HL-60 (cell line): ENCODE measurements at regions not wholly inside any gene's neighbourhood (a gene's known extent, or its start where the extent isn't known, plus 50 kb on each side); places are given as distances from the start of the nearest gene placed in this dataset.

ENCODE experiments used
- DNase-seq, 2 experiments: peaks; one replicate each; pipeline ENCODE4 v3.0.0-alpha.2; 2010 to 2020; ENCODE audit warnings: low read depth in 1 of 2, low spot score in 1 of 2
- H3K27ac ChIP-seq: fragments of 250-450 bp; sonication (Bioruptor Pico); replicated peaks from 2 replicates; pipeline ENCODE4 v1.5.1; 2020; ENCODE audit warnings: mild to moderate bottlenecking, moderate library complexity
- H3K27me3 ChIP-seq: fragments of 250-450 bp; sonication (Bioruptor Pico); 2 replicates; pipeline ENCODE4 v1.5.1; 2021; ENCODE audit warnings: mild to moderate bottlenecking, moderate library complexity; ENCODE audit not compliant: insufficient read depth, poor library complexity, severe bottlenecking
- H3K4me3 ChIP-seq: replicated peaks from 2 replicates; pipeline ENCODE4 v1.5.1; 2011; ENCODE audit warnings: mild to moderate bottlenecking, control low read depth, low read length; ENCODE audit not compliant: insufficient read depth
- CTCF ChIP-seq: IDR thresholded peaks from one replicate; pipeline ENCODE4 v1.5.1; 2011; ENCODE audit warnings: low read length, control low read depth, inconsistent platforms; ENCODE audit not compliant: insufficient read depth
- GABPA ChIP-seq: IDR thresholded peaks from 2 replicates; pipeline ENCODE4 v1.6.1; 2012; ENCODE audit warnings: low read depth
- POLR2AphosphoS5 ChIP-seq: IDR thresholded peaks from 2 replicates; pipeline ENCODE4 v1.6.1; 2012; ENCODE audit warnings: low read depth
- REST ChIP-seq: IDR thresholded peaks from 2 replicates; pipeline ENCODE4 v1.6.1; 2012; ENCODE audit warnings: low read depth; ENCODE audit not compliant: insufficient replicate concordance
- SPI1 ChIP-seq: IDR thresholded peaks from 2 replicates; pipeline ENCODE4 v1.6.1; 2012; ENCODE audit warnings: low read depth, mild to moderate bottlenecking, borderline replicate concordance

GRCh38 chr14:39682582-39682981 is 250.3 kb upstream of the FBXO33 start:
- TF ChIP-seq SPI1: no peak
- TF ChIP-seq GABPA: no peak
- TF ChIP-seq CTCF: no peak
- TF ChIP-seq REST: no peak
- no peak for TF ChIP-seq POLR2AphosphoS5
- no peaks in the 10 kb centered on the region for H3K27me3 ChIP-seq
- DNase-seq: no peak
- no peak overlapping the region for H3K4me3 ChIP-seq
- no peak overlapping the region for H3K27ac ChIP-seq

- Histone ChIP-seq H3K27ac (no peak overlapping the region), H3K4me3 (no peak overlapping the region), H3K27me3 (no peaks in the 10 kb centered on the region)
- no peak for TF ChIP-seq SPI1
- TF ChIP-seq CTCF: no peak
- no peak for TF ChIP-seq POLR2AphosphoS5
- no peak for DNase-seq
These were observed 249.7 kb upstream of the FBXO33 start for GRCh38 chr14:39681782-39682399.

GRCh38 chr14:39680777-39681176 is 248.5 kb upstream of the FBXO33 start:
- Histone ChIP-seq H3K27me3 (no peaks in the 10 kb centered on the region), H3K4me3 (no peak overlapping the region), H3K27ac (no peak overlapping the region)
- no peak for TF ChIP-seq POLR2AphosphoS5
- DNase-seq: no peak

- Histone ChIP-seq H3K27me3 (no peaks in the 10 kb centered on the region), H3K4me3 (no peak overlapping the region), H3K27ac (no peak overlapping the region)
- TF ChIP-seq REST (no peak), CTCF (no peak), GABPA (no peak), SPI1 (no peak), POLR2AphosphoS5 (no peak)
- DNase-seq: no peak
These were observed 241.5 kb upstream of the FBXO33 start for GRCh38 chr14:39673734-39674133.
